Caco-2 (cell line): ENCODE measurements at regions not wholly inside any gene's neighbourhood (a gene's known extent, or its start where the extent isn't known, plus 50 kb on each side); places are given as distances from the start of the nearest gene placed in this dataset.
"Not testable (repeated sequence)": the region's sequence is repeated elsewhere in the genome, so short reads cannot be mapped to it uniquely, and the experiment has no call there.

ENCODE experiments used
- BruUV-seq: library from RNA; stranded (reverse); fragments of 400-500 nt; replicated peaks from 2 replicates; lab custom pipeline; 2021; lab: Mats Ljungman, UMichigan
- CTCF ChIA-PET: fragments of 300-600 bp; sonication (Branson Sonifier 250); formaldehyde crosslinking; loops from one replicate; lab custom pipeline; 2022; ENCODE audit warnings: antibody characterized with exemption; lab: Charles Lee
- POLR2A ChIA-PET: fragments of 300-600 bp; sonication (Branson Sonifier 250); formaldehyde crosslinking; loops from one replicate; lab custom pipeline; 2022; ENCODE audit warnings: antibody characterized with exemption; lab: Charles Lee
- DNase-seq, 2 experiments: peaks; one replicate each; pipeline versions ENCODE4 v3.0.0 to v3.0.0-alpha.2; 2020 to 2022
- H3K27me3 ChIP-seq: replicated peaks from 2 replicates; pipeline ENCODE4 v1.6.0; 2011; ENCODE audit warnings: low read length; ENCODE audit not compliant: control insufficient read depth, insufficient read depth
- H3K36me3 ChIP-seq: 2 replicates; pipeline ENCODE4 v1.5.1; 2011; ENCODE audit warnings: low read length; ENCODE audit not compliant: control insufficient read depth, insufficient read depth
- H3K4me1 ChIP-seq: fragments of 250-450 bp; sonication (Bioruptor Pico); 2 replicates; pipeline ENCODE4 v1.5.1; 2020; ENCODE audit warnings: mild to moderate bottlenecking
- H3K4me3 ChIP-seq: 2 replicates; pipeline ENCODE4 v1.5.1; 2011; ENCODE audit warnings: low read depth, mild to moderate bottlenecking, control low read depth, low read length
- H3K9me3 ChIP-seq: fragments of 250-450 bp; sonication (Bioruptor Pico); 2 replicates; pipeline ENCODE4 v1.5.1; 2020; ENCODE audit warnings: mild to moderate bottlenecking, moderate library complexity
- H3K27ac Mint-ChIP-seq: one replicate; pipeline ENCODE4 v1.8.0; 2022; ENCODE audit warnings: mixed read lengths; ENCODE audit not compliant: unreplicated experiment
- H3K27me3 Mint-ChIP-seq: one replicate; pipeline ENCODE4 v1.8.0; 2022; ENCODE audit warnings: mixed read lengths; ENCODE audit not compliant: insufficient read depth, unreplicated experiment
- H3K36me3 Mint-ChIP-seq: one replicate; pipeline ENCODE4 v1.8.0; 2022; ENCODE audit warnings: mild to moderate bottlenecking, mixed read lengths; ENCODE audit not compliant: insufficient read depth, unreplicated experiment
- H3K4me1 Mint-ChIP-seq: one replicate; pipeline ENCODE4 v1.8.0; 2022; ENCODE audit warnings: low read depth, mixed read lengths; ENCODE audit not compliant: unreplicated experiment
- H3K4me3 Mint-ChIP-seq: one replicate; pipeline ENCODE4 v1.8.0; 2022; ENCODE audit warnings: mild to moderate bottlenecking, moderate library complexity, mixed read lengths; ENCODE audit not compliant: unreplicated experiment
- H3K9me3 Mint-ChIP-seq: one replicate; pipeline ENCODE4 v1.8.0; 2022; ENCODE audit warnings: mixed read lengths; ENCODE audit not compliant: unreplicated experiment
- CTCF ChIP-seq, 2 experiments: fragments of 200-600 bp in 1 of 2; IDR thresholded peaks; 1 replicate in 1 of 2; 2 replicates in 1 of 2; pipeline versions ENCODE4 v1.5.1 to v1.8.0; 2011 to 2022; ENCODE audit warnings: antibody characterized with exemption in 1 of 2, control low read depth in 1 of 2, inconsistent platforms in 1 of 2, low read depth in 1 of 2, low read length in 1 of 2, mild to moderate bottlenecking in 1 of 2, moderate library complexity in 1 of 2; ENCODE audit not compliant: insufficient read depth in 1 of 2, severe bottlenecking in 1 of 2, unreplicated experiment in 1 of 2
- intact Hi-C: fragments of 100-400 bp; cut with micrococcal nuclease; formaldehyde crosslinking; loops from one replicate; pipeline ENCODE4 v1.10.0; 2022; ENCODE audit not compliant: unreplicated experiment

DNA sequence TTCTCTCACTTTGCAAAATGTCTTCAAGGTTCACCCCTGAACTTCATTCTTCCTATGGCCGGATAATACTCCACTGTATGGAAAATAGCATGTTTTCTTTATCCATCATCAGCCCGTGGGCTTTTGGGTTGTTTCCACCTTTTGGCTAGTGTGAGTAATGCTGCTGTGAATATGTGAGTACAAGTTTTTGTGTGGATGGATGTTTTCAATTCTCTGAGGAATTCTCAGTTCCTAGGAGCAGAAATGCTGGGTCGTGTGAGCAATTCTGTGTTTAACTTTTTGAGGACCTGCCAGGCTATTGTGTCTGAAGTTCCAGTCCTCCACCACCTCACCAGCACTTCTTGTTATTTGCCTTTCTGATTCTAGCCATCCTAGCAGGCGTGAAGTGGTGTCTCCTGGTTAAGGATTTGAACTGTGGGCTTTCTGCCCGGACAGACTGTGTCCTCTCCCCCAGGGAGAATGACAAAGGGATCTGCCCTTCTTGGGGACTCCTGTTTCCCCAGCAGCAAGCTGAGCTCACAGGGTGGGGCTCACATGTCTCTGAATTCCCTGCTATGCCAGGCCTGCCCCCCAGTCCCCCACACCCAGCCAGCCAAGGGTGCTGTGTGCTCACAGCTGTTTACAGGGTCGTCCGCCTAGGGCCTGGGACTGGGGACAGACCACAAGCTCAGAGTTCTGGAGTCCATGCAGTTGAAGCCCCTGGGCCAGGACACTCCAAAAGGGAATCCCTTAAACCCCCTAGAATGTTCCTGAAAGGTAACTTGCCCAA is 92.2 kb upstream of the CIBAR2 start:
- POLR2A ChIA-PET, result interaction anchor here (0.6 kb wide), 1 partner anchor 38 kb away, joined by 4 read pairs; no protein-coding TSS in a partner anchor
- TF ChIP-seq CTCF (IDR thresholded peaks at IDR 0.05; ENCODE audit: insufficient read depth in 1 of 2, low read depth in 1 of 2, low read length in 1 of 2, severe bottlenecking in 1 of 2, unreplicated experiment in 1 of 2), result no peak
- Mint-ChIP-seq H3K27me3 (no peaks in the 10 kb centered on the region), H3K36me3 (no peaks in the 10 kb centered on the region), H3K4me3 (no peak overlapping the region), H3K27ac (no peak overlapping the region), H3K4me1 (peaks cover 16% of the 10 kb centered on the region), H3K9me3 (no peaks in the 10 kb centered on the region)
- intact Hi-C loops, result no loop called here
- no peaks in the 10 kb centered on the region for H3K9me3 ChIP-seq
- peaks cover 21% of the 10 kb centered on the region for H3K4me1 ChIP-seq
- CTCF ChIA-PET, result no interaction called here
- H3K27me3 ChIP-seq, result no peaks in the 10 kb centered on the region; the same call in 1 of the 2 replicates
- H3K36me3 ChIP-seq, result peaks cover 1% of the 10 kb centered on the region
- BruUV-seq, result no TSS peak
- no peak overlapping the region for H3K4me3 ChIP-seq
- no peak for DNase-seq

DNA sequence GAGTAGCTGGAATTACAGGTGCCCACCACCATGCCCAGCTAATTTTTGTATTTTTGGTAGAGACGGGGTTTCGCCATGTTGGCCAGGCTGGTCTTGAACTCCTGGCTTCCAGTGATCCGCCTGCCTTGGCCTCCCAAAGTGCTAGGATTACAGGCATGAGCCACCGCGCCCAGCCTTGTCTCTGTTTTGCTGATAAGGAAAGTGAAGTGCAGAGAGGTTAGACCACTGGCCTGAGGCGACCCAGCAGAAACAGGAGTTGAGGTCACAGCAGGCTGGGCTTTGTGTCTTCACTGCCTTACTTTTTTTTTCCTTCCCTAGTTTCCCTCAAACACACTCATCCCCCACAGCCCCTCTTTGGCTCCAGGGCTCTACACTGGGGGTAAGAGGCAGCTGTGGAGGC is 93.0 kb upstream of the CIBAR2 start:
- H3K27me3 ChIP-seq, DNase-seq, H3K4me3 ChIP-seq, H3K4me1 Mint-ChIP-seq, BruUV-seq, H3K4me3 Mint-ChIP-seq, H3K36me3 ChIP-seq, CTCF ChIA-PET, H3K36me3 Mint-ChIP-seq, H3K9me3 Mint-ChIP-seq, H3K27me3 Mint-ChIP-seq, intact Hi-C loops, H3K27ac Mint-ChIP-seq, H3K9me3 ChIP-seq: not testable (repeated sequence)
- peaks cover 13% of the 10 kb centered on the region for H3K4me1 ChIP-seq
- POLR2A ChIA-PET, result interaction anchor here (0.7 kb wide), 1 partner anchor 9 kb away, joined by 3 read pairs; no protein-coding TSS in a partner anchor

DNA sequence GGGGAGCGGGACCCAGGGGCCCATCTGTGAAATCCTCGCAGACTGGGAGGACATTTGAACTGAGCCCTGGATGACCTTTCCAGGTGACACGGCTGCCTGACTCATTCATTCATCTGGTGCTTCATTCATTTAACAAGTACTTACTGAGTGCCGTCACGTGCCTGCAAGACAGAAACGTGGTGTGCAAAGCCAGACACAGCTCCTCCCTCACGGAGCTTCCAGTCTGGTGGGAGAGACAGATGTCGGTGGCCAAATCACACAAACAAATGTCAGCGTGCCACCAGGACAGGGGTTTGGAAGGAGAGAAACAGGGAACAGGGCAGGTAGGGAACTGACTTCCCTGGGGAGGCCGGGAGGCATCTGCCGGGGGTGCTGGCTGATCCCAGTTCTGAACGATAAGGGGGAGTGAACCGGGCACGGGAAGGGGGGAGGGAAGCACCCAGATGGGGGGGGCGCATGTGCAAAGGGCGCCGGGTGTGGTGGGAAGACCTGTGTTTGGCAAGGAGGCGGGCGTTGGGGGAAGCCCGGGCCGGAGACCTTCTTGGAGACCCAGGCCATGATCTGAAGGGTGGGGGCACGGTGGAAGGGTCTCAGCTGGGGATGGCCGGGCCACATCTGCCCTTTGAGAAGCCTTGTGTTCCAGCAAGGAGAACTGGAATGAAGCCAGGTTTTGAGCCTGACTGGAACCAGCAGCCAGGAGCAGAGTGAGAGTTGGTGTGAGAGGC is 93.6 kb upstream of the CIBAR2 start:
- CTCF ChIA-PET, result no interaction called here
- no peak for DNase-seq
- H3K36me3 ChIP-seq, result no peaks in the 10 kb centered on the region; the same call in none of the 2 replicates

More for the DNA sequence above, 93.6 kb upstream of the CIBAR2 start:
- no peaks in the 10 kb centered on the region for H3K27me3 Mint-ChIP-seq
- POLR2A ChIA-PET, result no interaction called here
- H3K36me3 Mint-ChIP-seq, result no peaks in the 10 kb centered on the region
- Histone ChIP-seq H3K4me3 (no peak overlapping the region), H3K9me3 (no peaks in the 10 kb centered on the region), H3K27me3 (no peaks in the 10 kb centered on the region; the same call in 1 of the 2 replicates), H3K4me1 (peaks cover 7% of the 10 kb centered on the region)
- peaks cover 1% of the 10 kb centered on the region for H3K4me1 Mint-ChIP-seq
- H3K27ac Mint-ChIP-seq, result no peak overlapping the region
- no peak for TF ChIP-seq CTCF (IDR thresholded peaks at IDR 0.05; ENCODE audit: insufficient read depth in 1 of 2, low read depth in 1 of 2, low read length in 1 of 2, severe bottlenecking in 1 of 2, unreplicated experiment in 1 of 2)
- H3K9me3 Mint-ChIP-seq, result no peaks in the 10 kb centered on the region
- no peak overlapping the region for H3K4me3 Mint-ChIP-seq
- BruUV-seq, result no TSS peak
- intact Hi-C loops, result no loop called here
